ENCODE measurements at regions not wholly inside any gene's neighbourhood (a gene's known extent, or its start where the extent isn't known, plus 50 kb on each side); places are given as distances from the start of the nearest gene placed in this dataset.

GRCh38 chr5:81878333-81878732 lies 93.5 kb upstream of the ATG10 start:
- no peak for TF ChIP-seq EZH2 (IDR thresholded peaks at IDR 0.05; ENCODE audit: low read length)
- TF ChIP-seq CTCF (optimal IDR thresholded peaks at IDR 0.05 in 1 of 3, IDR thresholded peaks at IDR 0.05 in 1 of 3, conservative IDR thresholded peaks at IDR 0.05 in 1 of 3; ENCODE audit: extremely low read depth in 1 of 3, insufficient read depth in 2 of 3, low read length in 3 of 3) = no peak
